SK-N-SH treated with all-trans-retinoic acid at 6 μM for 48 hours (cell line): ENCODE measurements at regions not wholly inside any gene's neighbourhood (a gene's known extent, or its start where the extent isn't known, plus 50 kb on each side); places are given as distances from the start of the nearest gene placed in this dataset.
"Not testable (repeated sequence)": the region's sequence is repeated elsewhere in the genome, so short reads cannot be mapped to it uniquely, and the experiment has no call there.

Experiments used
- ATAC-seq: fragments of 200-7000 bp; cut with Tn5 transposase; 3 replicates; pipeline ENCODE4 v1.9.1; 2020; ENCODE audit warnings: mild to moderate bottlenecking, moderate library complexity
- ARNTL ChIP-seq: fragments of 450-650 bp; formaldehyde crosslinking; IDR thresholded peaks from 2 replicates; pipeline ENCODE4 v1.5.0; 2020; ENCODE audit warnings: low read depth, mild to moderate bottlenecking, moderate library complexity, borderline replicate concordance
- BACH2 ChIP-seq: fragments of 250-450 bp; sonication (Bioruptor Pico); IDR thresholded peaks from 2 replicates; pipeline ENCODE4 v1.9.0; 2021; ENCODE audit warnings: mild to moderate bottlenecking, borderline replicate concordance
- CSDC2 ChIP-seq: fragments of 250-450 bp; sonication (Bioruptor Pico); IDR thresholded peaks from 2 replicates; pipeline ENCODE4 v1.5.0; 2020; ENCODE audit warnings: mild to moderate bottlenecking, moderate library complexity
- ISL1 ChIP-seq: fragments of 250-450 bp; sonication (Bioruptor Pico); IDR thresholded peaks from 2 replicates; pipeline ENCODE4 v2.1.2; 2022; ENCODE audit warnings: mild to moderate bottlenecking, moderate library complexity
- OSR1 ChIP-seq: fragments of 250-450 bp; sonication (Bioruptor Pico); IDR thresholded peaks from 2 replicates; pipeline ENCODE4 v1.8.0; 2022; ENCODE audit warnings: moderate library complexity, mild to moderate bottlenecking, inconsistent platforms
- PATZ1 ChIP-seq: fragments of 250-450 bp; sonication (Bioruptor Pico); IDR thresholded peaks from 2 replicates; pipeline ENCODE4 v1.8.0; 2020; ENCODE audit warnings: mild to moderate bottlenecking, moderate library complexity, borderline replicate concordance
- POU6F1 ChIP-seq: fragments of 250-450 bp; sonication (Bioruptor Pico); IDR thresholded peaks from 2 replicates; pipeline ENCODE4 v1.8.0; 2021; ENCODE audit warnings: low read depth, mild to moderate bottlenecking, moderate library complexity, borderline replicate concordance
- PPARA ChIP-seq: fragments of 250-450 bp; sonication (Bioruptor Pico); IDR thresholded peaks from 2 replicates; pipeline ENCODE4 v1.5.0; 2020; ENCODE audit warnings: mild to moderate bottlenecking, borderline replicate concordance
- RARB ChIP-seq: fragments of 250-450 bp; sonication (Bioruptor Pico); IDR thresholded peaks from 2 replicates; pipeline ENCODE4 v1.8.0; 2021; ENCODE audit warnings: mild to moderate bottlenecking, moderate library complexity
- SNAI2 ChIP-seq: fragments of 250-450 bp; sonication (Bioruptor Pico); IDR thresholded peaks from 2 replicates; pipeline ENCODE4 v1.5.0; 2020; ENCODE audit warnings: mild to moderate bottlenecking, moderate library complexity
- TCF4 ChIP-seq: fragments of 250-450 bp; sonication (Bioruptor Pico); IDR thresholded peaks from 2 replicates; pipeline ENCODE4 v1.8.0; 2021; ENCODE audit warnings: mild to moderate bottlenecking, moderate library complexity, borderline replicate concordance
- TOX ChIP-seq: fragments of 250-450 bp; sonication (Bioruptor Pico); IDR thresholded peaks from 2 replicates; pipeline ENCODE4 v1.8.0; 2021; ENCODE audit warnings: mild to moderate bottlenecking, moderate library complexity, borderline replicate concordance
- TSHZ2 ChIP-seq: fragments of 250-450 bp; sonication (Bioruptor Pico); IDR thresholded peaks from 2 replicates; pipeline ENCODE4 v1.5.0; 2020; ENCODE audit warnings: mild to moderate bottlenecking, moderate library complexity
- ZFP3 ChIP-seq: fragments of 250-450 bp; sonication (Bioruptor Pico); IDR thresholded peaks from 2 replicates; pipeline ENCODE4 v1.5.0; 2020; ENCODE audit warnings: mild to moderate bottlenecking, moderate library complexity
- ZFP30 ChIP-seq: fragments of 450-650 bp; formaldehyde crosslinking; IDR thresholded peaks from 2 replicates; pipeline ENCODE4 v1.5.0; 2022; ENCODE audit warnings: mild to moderate bottlenecking, moderate library complexity
- ZNF70 ChIP-seq: fragments of 450-650 bp; formaldehyde crosslinking; IDR thresholded peaks from 2 replicates; pipeline ENCODE4 v1.5.0; 2020; ENCODE audit warnings: mild to moderate bottlenecking, moderate library complexity
- TF ChIP-seq, protein P1 (sequence below): fragments of 250-450 bp; sonication (Bioruptor Pico); IDR thresholded peaks from 2 replicates; pipeline ENCODE4 v1.5.1; 2021; ENCODE audit warnings: mild to moderate bottlenecking, moderate library complexity
- TF ChIP-seq, protein P2 (sequence below): fragments of 250-450 bp; sonication (Bioruptor Pico); IDR thresholded peaks from 2 replicates; pipeline ENCODE4 v1.5.1; 2020; ENCODE audit warnings: low read depth, mild to moderate bottlenecking, moderate library complexity

DNA sequence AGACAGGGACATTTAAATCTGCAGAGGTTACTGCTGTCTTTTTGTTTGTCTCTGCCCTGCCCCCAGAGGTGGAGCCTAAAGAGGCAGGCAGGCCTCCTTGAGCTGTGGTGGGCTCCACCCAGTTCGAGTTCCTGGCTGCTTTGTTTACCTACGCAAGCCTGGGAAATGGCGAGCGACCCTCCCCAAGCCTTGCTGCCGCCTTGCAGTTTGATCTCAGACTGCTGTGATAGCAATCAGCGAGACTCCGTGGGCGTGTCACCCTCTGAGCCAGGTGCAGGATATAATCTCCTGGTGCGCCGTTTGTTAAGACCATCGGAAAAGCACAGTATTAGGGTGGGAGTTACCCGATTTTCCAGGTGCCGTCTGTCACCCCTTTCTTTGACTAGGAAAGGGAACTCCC, 93.3 kb downstream of the ANKRD30BL start:
- not testable (repeated sequence) for ATAC-seq

DNA sequence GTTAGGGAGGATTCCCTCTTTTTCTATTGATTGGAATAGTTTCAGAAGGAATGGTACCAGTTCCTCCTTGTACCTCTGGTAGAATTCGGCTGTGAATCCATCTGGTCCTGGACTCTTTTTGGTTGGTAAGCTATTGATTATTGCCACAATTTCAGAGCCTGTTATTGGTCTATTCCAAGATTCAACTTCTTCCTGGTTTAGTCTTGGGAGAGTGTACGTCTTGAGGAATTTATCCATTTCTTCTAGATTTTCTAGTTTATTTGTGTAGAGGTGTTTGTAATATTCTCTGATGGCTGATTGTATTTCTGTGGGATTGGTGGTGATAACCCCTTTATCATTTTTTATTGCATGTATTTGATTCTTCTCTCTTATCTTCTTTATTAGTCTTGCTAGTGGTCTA, 96.4 kb downstream of the ANKRD30BL start:
- ATAC-seq = not testable (repeated sequence)

- ATAC-seq = not testable (repeated sequence)
These were observed 122.0 kb downstream of the ANKRD30BL start for GRCh38 chr2:132039609-132040236.

GRCh38 chr2:132038883-132039235, 122.9 kb downstream of the ANKRD30BL start:
- ATAC-seq = not testable (repeated sequence)

DNA sequence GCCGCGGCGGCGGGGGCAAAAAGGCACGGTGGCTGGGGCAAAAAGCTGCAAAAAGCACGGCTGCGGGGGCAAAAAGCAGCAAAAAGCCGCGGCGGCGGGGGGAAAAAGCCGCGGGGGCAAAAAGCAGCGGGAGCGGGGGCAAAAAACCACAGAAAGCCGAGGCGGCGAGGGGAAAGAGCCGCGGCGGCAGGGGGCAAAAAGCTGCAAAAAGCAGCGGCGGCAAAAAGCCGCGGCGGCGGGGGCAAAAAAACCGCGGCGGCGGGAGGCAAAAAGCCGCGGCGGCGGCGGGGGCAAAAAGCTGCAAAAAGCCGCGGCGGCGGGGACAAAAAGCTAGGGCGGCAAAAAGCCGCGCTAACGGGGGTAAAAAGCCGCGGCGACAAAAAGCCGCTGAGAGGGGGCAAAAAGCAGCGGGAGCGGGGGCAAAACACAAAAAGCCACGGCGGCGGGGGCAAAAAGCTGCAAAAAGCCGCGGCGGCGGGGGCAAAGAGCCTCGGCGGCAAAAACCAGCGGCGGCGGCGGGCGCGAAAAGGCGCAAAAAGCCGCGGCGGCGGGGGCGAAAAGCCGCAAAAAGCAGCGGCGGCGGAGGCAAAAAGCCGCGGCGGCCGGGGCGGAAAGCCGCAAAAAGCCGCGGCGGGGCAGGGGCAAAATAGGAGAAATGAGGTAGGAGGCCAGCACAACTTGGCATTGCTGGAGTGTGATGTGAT, 123.4 kb downstream of the ANKRD30BL start:
- TF ChIP-seq CSDC2 (CRISPR knock-in tag) = no peak
- no peak for TF ChIP-seq BACH2 (CRISPR knock-in tag)
- TF ChIP-seq ZFP3 = no peak
- no peak for TF ChIP-seq POU6F1
- TF ChIP-seq, protein P1, sequence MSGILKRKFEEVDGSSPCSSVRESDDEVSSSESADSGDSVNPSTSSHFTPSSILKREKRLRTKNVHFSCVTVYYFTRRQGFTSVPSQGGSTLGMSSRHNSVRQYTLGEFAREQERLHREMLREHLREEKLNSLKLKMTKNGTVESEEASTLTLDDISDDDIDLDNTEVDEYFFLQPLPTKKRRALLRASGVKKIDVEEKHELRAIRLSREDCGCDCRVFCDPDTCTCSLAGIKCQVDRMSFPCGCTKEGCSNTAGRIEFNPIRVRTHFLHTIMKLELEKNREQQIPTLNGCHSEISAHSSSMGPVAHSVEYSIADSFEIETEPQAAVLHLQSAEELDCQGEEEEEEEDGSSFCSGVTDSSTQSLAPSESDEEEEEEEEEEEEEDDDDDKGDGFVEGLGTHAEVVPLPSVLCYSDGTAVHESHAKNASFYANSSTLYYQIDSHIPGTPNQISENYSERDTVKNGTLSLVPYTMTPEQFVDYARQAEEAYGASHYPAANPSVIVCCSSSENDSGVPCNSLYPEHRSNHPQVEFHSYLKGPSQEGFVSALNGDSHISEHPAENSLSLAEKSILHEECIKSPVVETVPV (CRISPR knock-in tag) = no peak
- no peak for ATAC-seq

GRCh38 chr2:132037527-132038178, 124.1 kb downstream of the ANKRD30BL start:
- no peak for TF ChIP-seq POU6F1
- no peak for TF ChIP-seq CSDC2 (CRISPR knock-in tag)
- TF ChIP-seq PPARA (CRISPR knock-in tag) = no peak
- TF ChIP-seq OSR1 (CRISPR knock-in tag) = no peak
- TF ChIP-seq SNAI2 (CRISPR knock-in tag) = no peak
- ATAC-seq = peak; percentile 70

DNA sequence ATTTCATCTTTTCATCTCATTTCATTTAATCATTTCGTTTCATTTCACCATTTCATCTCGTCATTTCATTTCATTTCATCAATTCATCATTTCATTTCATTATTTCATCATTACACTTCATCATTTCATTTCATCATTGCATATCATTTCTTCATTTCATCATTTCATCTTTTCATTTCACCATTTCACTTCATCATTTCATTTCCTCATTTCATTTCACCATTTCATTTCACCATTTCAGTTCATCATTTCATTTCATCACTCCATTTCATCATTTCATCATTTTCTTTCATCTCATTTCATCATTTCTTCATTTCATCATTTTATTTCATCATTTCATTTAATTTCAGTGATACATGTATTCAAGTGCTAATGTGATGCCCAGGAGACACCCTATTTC, 127.1 kb downstream of the ANKRD30BL start:
- ATAC-seq = no peak
- TF ChIP-seq TOX (CRISPR knock-in tag) (no peak), ISL1 (CRISPR knock-in tag) (no peak), ZNF70 (CRISPR knock-in tag) (no peak), ZFP30 (no peak), PATZ1 (no peak), TCF4 (no peak), RARB (no peak), SNAI2 (CRISPR knock-in tag) (no peak), TSHZ2 (CRISPR knock-in tag) (no peak), ARNTL (CRISPR knock-in tag) (no peak), OSR1 (CRISPR knock-in tag) (no peak), PPARA (CRISPR knock-in tag) (no peak)
- TF ChIP-seq, protein P2, sequence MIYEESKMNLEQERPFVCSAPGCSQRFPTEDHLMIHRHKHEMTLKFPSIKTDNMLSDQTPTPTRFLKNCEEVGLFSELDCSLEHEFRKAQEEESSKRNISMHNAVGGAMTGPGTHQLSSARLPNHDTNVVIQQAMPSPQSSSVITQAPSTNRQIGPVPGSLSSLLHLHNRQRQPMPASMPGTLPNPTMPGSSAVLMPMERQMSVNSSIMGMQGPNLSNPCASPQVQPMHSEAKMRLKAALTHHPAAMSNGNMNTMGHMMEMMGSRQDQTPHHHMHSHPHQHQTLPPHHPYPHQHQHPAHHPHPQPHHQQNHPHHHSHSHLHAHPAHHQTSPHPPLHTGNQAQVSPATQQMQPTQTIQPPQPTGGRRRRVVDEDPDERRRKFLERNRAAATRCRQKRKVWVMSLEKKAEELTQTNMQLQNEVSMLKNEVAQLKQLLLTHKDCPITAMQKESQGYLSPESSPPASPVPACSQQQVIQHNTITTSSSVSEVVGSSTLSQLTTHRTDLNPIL (CRISPR knock-in tag) = no peak
